Left ventricle myocardium superior (tissue), 1 donor: ENCODE measurements at regions not wholly inside any gene's neighbourhood (a gene's known extent, or its start where the extent isn't known, plus 50 kb on each side); places are given as distances from the start of the nearest gene placed in this dataset.
"Not testable (repeated sequence)": the region's sequence is repeated elsewhere in the genome, so short reads cannot be mapped to it uniquely, and the experiment has no call there.

Experiments used
- ATAC-seq: fragments of 200-7000 bp; cut with Tn5 transposase; one replicate; pipeline ENCODE4 v1.9.1; 2020; ENCODE audit warnings: mild to moderate bottlenecking, moderate library complexity
- DNase-seq: peaks from one replicate; pipeline ENCODE4 v3.0.0-alpha.2; 2020
- intact Hi-C: fragments of 100-400 bp; cut with micrococcal nuclease; formaldehyde crosslinking; loops from one replicate; pipeline ENCODE4 v1.11.0; 2022
- donor health status: DM: no; HTN: yes; CAD: no; lungs with severe emphysema.

- no peak for DNase-seq
- intact Hi-C loops, result no loop called here
- peak; percentile 80 for ATAC-seq
Observed at GRCh38 chr5:96292582-96293247, 140.3 kb downstream of the PCSK1 start.

- intact Hi-C loops, ATAC-seq: not testable (repeated sequence)
Observed at GRCh38 chr5:96289287-96289686, 143.8 kb downstream of the PCSK1 start.

GRCh38 chr5:96288845-96289185 is 144.2 kb downstream of the PCSK1 start:
- intact Hi-C loops, result no loop called here
- no peak for ATAC-seq
- no peak for DNase-seq

More at GRCh38 chr5:96289287-96289686, 143.8 kb downstream of the PCSK1 start:
- DNase-seq, result not testable (repeated sequence)

- no peak for ATAC-seq
- intact Hi-C loops, result no loop called here
- DNase-seq, result no peak
Observed at GRCh38 chr5:96288166-96288844, 144.7 kb downstream of the PCSK1 start.

- no peak for DNase-seq
- no peak for ATAC-seq
- intact Hi-C loops, result no loop called here
Observed at GRCh38 chr5:96287136-96287535, 145.9 kb downstream of the PCSK1 start.

- DNase-seq (no peak), ATAC-seq (no peak)
- intact Hi-C loops, result no loop called here
Observed at GRCh38 chr5:96285823-96286222, 147.2 kb downstream of the PCSK1 start.

GRCh38 chr5:96284727-96285389 is 148.2 kb downstream of the PCSK1 start:
- intact Hi-C loops, result no loop called here
- no peak for DNase-seq
- ATAC-seq, result no peak

GRCh38 chr5:96283589-96283988 is 149.5 kb downstream of the PCSK1 start:
- no peak for DNase-seq
- intact Hi-C loops, result no loop called here
- ATAC-seq, result no peak

GRCh38 chr5:96282020-96282419 is 151.0 kb downstream of the PCSK1 start:
- peak; percentile 89 for ATAC-seq

GRCh38 chr5:96280946-96281393 is 152.1 kb downstream of the PCSK1 start:
- ATAC-seq, result no peak
- intact Hi-C loops, result no loop called here
- DNase-seq, result no peak

More at GRCh38 chr5:96282020-96282419, 151.0 kb downstream of the PCSK1 start:
- intact Hi-C loops, result no loop called here
- DNase-seq, result no peak

GRCh38 chr5:96279801-96280542 is 153.1 kb downstream of the PCSK1 start:
- intact Hi-C loops, result no loop called here
- no peak for DNase-seq
- ATAC-seq, result no peak

- no peak for ATAC-seq
- no peak for DNase-seq
- intact Hi-C loops, result no loop called here
Observed at GRCh38 chr5:96278981-96279380, 154.1 kb downstream of the PCSK1 start.

- DNase-seq, result no peak
- no peak for ATAC-seq
- intact Hi-C loops, result no loop called here
Observed at GRCh38 chr5:96275051-96275450, 158.0 kb downstream of the PCSK1 start.

GRCh38 chr5:96265487-96265886 is 167.6 kb downstream of the PCSK1 start:
- intact Hi-C loops, result no loop called here
- no peak for DNase-seq
- ATAC-seq, result no peak

- intact Hi-C loops, result no loop called here
- DNase-seq (no peak), ATAC-seq (no peak)
Observed at GRCh38 chr5:96264047-96264446, 169.0 kb downstream of the PCSK1 start.

GRCh38 chr5:96262105-96262504 is 170.9 kb downstream of the PCSK1 start:
- no peak for DNase-seq
- intact Hi-C loops, result no loop called here
- ATAC-seq, result no peak

- no peak for ATAC-seq
- no peak for DNase-seq
- intact Hi-C loops, result no loop called here
Observed at GRCh38 chr5:96260009-96260408, 173.0 kb downstream of the PCSK1 start.

- DNase-seq, result no peak
- peak; percentile 74 for ATAC-seq
- intact Hi-C loops, result no loop called here
Observed at GRCh38 chr5:96259151-96259772, 173.8 kb downstream of the PCSK1 start.

- no peak for DNase-seq
- ATAC-seq, result no peak
- intact Hi-C loops, result no loop called here
Observed at GRCh38 chr5:96258692-96259091, 174.4 kb downstream of the PCSK1 start.
